ENCODE measurements at regions not wholly inside any gene's neighbourhood (a gene's known extent, or its start where the extent isn't known, plus 50 kb on each side); places are given as distances from the start of the nearest gene placed in this dataset.

DNA sequence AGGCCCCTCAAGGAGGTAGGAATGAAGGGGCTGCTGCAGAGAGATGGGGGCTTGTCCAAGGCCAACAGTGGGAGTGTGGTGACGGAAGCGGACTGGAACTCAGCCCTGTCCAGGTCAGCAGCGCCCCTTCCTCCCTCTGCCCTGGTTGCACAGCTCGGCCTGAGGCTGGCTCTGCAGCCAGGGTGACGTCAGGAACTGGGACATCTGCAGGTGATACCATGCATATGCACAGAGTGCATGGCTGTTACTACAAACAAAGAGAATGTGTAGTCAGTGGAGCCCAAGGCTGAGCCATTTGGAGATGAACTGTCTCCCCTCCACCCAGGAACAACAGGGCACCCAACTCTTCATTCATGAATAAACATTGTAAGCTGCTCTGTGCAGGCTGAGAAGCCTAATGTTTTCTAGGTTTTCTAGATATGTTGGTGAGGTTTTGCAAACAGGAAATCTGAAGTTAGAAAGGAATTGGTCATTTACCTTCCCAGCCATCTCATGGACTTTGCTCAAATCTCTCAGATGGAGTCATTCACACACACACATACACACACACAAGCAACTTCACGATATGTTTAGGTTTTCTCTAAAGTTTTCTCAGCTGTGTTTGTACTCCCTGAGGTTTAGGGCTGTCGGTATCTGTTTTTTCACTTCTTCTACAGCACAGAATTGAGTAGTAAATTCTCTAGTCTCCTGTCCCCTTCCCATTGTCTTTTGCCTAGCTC is 117.2 kb downstream of the TLE3 start:
- TF ChIP-seq POLR2A (IDR thresholded peaks at IDR 0.05; ENCODE audit: low read length): no peak
- TF ChIP-seq GATA1 (IDR thresholded peaks at IDR 0.05; ENCODE audit: low read depth, low read length): no peak
